Activated CD4-positive, CD25-positive, alpha-beta regulatory T cell treated with anti-CD3 and anti-CD28 coated beads, Interleukin-2, amount 50 U/mL, for 72 hours (primary cell): ENCODE measurements at regions not wholly inside any gene's neighbourhood (a gene's known extent, or its start where the extent isn't known, plus 50 kb on each side); places are given as distances from the start of the nearest gene placed in this dataset.
"Not testable (repeated sequence)": the region's sequence is repeated elsewhere in the genome, so short reads cannot be mapped to it uniquely, and the experiment has no call there.

ENCODE experiments used
- DNase-seq: peaks from one replicate; pipeline ENCODE4 v3.0.0; 2021

GRCh38 chr13:39982745-39983144, 327.3 kb downstream of the COG6 start:
- DNase-seq = no peak

DNA sequence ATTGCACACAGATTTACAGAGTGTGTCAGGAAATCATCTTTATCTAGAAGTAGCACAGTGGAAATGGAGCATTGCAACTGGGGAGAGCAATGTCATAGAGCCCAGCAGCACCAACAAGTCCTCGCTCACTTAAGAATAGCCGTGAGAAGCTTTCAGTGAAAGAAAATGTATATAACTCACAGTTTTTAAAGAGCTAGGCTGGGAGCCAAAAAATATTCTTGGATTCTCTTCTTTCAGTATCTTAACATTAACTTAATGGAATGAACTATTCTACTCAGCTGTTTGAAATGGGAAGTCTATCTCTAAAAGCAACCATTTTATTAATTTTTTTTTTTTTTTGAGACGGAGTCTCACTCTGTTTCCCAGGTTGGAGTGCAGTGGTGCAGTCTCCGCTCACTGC, 329.6 kb downstream of the COG6 start:
- no peak for DNase-seq

GRCh38 chr13:39988351-39988750, 332.9 kb downstream of the COG6 start:
- DNase-seq = no peak

GRCh38 chr13:39998166-39998565, 342.7 kb downstream of the COG6 start:
- no peak for DNase-seq

DNA sequence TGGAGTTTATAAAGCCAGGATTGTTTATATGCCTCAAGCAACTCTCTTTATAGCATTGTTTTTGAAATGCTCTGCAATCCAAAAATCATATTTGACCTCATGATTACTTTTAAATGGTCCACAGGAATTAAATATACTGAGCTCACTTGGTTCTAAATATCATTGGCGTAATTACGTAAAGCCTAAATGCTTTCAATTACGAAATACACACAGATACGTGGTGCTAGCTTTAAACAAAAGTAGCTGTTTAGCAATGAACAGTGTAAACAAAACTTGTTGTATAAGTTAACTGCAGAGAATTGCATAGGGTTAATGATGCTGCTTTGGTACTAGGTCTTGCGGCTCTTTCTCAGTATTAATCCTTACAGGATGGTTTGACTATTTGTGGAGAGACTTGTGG, 346.6 kb downstream of the COG6 start:
- DNase-seq = no peak

DNA sequence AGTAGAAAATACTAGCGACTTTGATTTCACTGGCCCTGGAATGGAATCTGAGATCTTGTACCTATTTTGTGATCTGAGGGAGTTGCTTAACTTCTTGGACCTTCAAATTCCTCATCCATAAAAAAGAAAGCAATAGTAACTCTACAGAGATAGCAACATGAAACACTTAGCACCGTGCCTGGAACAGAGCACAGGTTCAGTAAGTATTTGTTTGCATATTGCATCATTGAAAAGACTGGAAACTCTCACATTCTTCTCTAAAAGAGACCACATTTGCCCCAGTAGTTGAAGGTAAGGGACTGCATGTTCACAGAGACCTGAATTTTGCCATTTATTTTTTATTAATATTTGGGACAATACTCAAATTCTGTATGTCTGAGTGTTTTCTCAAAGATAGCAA, 358.1 kb downstream of the COG6 start:
- DNase-seq = no peak

GRCh38 chr13:40016953-40017660, 361.6 kb downstream of the COG6 start:
- DNase-seq = no peak

GRCh38 chr13:40017662-40018262, 362.3 kb downstream of the COG6 start:
- DNase-seq = no peak

DNA sequence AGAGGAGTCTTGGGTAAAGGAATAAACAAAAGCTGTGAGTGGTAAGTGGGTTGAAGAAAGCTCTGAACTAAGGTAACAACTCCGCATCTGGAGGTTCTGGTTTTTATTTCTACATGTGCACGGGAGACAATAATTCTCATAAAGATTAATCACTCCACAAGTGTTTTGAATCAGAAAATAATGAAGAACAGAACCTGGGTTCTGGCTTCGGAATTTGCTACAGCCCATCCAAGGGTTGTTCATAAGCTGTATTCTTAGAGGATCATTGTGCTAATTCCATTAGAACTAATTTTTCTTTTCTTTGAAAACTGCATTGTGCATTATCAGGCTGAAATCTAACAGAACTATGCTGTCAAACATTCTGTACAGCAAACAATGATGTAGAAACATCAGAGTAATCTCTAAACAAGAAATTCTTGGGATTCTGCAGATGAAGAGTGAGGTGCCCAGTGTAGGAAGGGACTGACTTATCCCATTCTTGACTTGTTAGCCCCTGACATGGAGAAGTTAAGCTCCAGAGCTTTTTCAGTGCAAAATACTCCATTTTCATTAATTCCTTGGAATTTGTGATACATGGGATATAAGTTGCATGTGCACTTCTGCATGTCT, 368.2 kb downstream of the COG6 start:
- no peak for DNase-seq

- DNase-seq = no peak
Measured at GRCh38 chr13:40024204-40024966, 368.9 kb downstream of the COG6 start.

DNA sequence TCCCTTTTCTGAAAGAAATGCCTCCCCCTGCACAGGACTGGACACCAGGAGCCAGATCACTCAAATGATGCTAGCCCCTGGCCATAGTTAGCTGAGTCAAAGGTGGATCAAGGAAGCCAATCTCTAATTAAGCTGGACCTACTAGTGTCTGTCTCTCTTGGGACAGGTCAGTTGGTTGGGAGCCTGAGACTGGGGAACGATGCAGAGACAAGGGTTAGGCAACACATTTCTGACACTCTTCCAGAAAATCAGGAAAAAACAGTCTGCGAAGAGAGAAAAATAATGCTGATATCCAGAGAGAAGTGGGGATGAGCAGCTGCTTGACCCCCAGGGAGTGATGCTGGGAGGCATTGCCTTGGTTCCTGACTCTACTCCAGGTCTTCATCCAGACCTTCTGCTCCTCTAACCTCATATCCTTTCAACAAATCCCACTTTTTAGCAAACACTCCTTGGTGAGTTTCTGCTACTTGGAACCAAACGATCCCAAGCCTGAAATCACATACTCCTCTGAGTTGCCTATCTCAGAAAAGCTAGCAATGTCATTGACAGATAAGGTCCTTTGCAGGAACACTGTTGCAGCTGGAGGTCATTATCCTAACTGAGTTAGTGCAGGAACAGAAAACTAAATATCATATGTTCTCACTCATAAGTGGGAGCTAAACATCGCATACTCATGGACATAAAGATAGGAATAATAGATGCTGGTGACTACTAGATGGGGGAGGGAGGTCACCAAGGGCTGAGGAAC, 369.7 kb downstream of the COG6 start:
- no peak for DNase-seq

GRCh38 chr13:40026174-40026585, 370.7 kb downstream of the COG6 start:
- peak; percentile 57 for DNase-seq

DNA sequence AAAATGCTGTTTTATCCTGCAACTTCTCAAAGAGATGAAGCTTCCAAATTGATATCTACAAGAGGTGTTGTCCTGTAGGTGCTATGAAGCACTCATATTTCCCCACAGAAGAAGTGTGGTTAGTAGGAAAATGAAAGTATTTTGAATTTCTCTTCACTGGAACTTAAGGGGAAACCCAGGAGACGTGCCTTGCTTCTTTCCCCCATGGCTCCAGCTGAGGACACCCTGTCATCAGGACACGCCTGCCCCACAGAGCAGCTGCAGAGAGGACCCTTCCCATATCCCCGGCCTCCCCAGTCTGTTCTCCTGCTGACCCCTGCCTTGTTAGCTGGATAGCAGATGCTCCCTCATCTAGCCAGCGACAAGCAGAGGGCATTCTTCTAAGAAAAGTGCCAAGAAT, 371.3 kb downstream of the COG6 start:
- DNase-seq = peak; percentile 50

DNA sequence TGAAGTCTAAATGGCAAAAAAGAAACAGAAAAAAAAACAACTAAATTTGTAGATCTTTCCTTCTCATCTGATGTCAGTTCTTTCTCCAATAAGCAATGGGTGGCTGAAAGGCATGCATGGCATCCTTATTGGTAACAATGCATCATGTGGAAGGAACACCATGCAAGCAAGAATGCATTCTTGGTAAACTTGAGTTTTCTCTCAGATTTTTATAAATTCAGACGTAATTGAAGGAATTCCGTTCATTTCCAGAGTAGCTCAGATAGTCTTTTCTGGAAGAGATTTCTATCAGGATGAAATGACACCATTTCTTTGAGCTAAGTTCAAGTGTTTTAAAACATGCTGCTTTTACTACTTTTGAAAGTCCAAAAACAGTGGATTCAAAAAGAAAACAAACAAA, 373.0 kb downstream of the COG6 start:
- no peak for DNase-seq

DNA sequence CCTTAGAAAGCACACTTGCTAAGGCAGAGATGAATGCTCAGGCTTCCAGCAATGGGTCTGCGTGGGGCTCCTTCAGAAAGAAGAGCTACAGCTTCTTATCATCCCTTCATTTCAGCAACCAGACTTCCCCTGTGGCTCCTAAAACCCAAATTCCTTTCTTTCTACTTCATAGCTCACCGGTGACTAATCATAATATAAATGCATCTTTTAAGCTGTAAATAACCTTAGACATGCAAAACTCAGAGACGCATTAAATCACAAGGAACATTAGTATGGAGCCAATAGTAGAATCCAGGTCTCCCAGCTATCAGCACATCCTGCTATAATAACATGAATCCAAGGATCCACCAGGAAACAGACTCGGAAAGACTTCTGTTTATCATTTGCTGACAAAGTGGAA, 375.6 kb downstream of the COG6 start:
- no peak for DNase-seq

DNA sequence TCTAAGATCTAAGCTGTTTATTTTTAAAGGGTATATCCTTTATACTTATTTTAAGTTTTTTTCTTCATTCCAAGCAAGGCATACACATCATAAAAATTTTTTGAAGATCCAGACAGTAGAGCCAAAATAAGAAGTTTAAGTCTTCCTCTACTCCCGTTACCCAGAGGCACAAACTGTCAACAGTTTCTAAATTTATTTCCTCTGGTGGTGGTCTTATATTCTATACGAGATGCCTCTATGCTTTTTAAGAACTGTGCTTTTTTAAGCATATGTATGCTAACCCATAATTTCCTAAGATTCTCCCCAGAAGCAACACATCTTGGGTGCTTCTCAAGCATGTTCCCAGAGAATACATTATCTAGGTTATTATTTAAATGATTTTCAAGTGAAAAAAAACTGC, 383.6 kb downstream of the COG6 start:
- DNase-seq = no peak

DNA sequence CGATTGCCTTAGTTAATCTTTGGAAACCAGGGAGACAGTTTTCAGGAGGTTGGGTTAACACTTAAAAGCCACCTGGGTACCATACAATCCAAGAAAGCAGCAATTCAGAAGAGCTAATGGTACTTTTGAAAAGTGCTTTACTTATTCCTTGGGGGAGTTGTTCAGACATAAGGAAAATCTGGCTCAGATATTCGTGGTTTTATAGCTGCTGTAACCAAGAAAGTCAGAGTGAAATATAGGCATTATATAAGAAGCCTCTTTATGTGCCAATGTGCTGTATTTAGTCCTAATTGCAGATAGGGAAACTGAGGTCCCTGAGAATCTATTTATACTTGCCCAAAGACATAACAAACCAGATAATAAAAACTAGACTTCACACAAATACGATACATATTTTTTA, 387.5 kb downstream of the COG6 start:
- DNase-seq = no peak

GRCh38 chr13:40043764-40044163, 388.3 kb downstream of the COG6 start:
- DNase-seq = no peak

GRCh38 chr13:40047322-40047771, 391.9 kb downstream of the COG6 start:
- DNase-seq = no peak

GRCh38 chr13:40048551-40048950, 393.1 kb downstream of the COG6 start:
- DNase-seq = no peak

- DNase-seq = no peak
Measured at GRCh38 chr13:40052954-40053353, 397.5 kb downstream of the COG6 start.

GRCh38 chr13:40053401-40053800, 397.9 kb downstream of the COG6 start:
- no peak for DNase-seq

DNA sequence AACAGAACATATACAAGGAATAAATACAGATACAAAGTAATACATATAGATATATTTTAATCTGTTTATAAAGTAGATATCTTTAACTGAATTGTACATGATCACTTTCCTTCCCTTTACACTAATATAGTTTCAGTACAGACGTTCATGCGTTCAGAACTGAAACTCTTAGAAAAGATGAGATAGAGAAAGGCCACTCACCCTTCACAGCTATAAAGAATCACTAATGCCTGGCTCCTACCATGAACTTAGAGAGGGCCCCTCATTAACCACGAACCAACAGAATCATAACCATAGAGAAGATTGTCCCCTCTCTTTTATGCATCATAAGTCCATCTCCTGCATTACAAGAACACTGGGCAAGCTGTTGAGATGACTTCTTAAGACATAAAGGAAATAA, 399.0 kb downstream of the COG6 start:
- not testable (repeated sequence) for DNase-seq
